ENCODE measurements at regions not wholly inside any gene's neighbourhood (a gene's known extent, or its start where the extent isn't known, plus 50 kb on each side); places are given as distances from the start of the nearest gene placed in this dataset.
A peak's percentile ranks its signal among the peaks of the same experiment; 100 is the strongest.

GRCh38 chr3:35946121-35946853 lies 307.0 kb downstream of the ARPP21 start:
- Histone ChIP-seq H3K4me3 (ENCODE audit: low read length) (no peak overlapping the region), H3K27ac (ENCODE audit: low read depth, low read length) (no peak overlapping the region), H3K4me1 (ENCODE audit: control insufficient read depth in 2 of 2, insufficient read depth in 2 of 2, low read length in 2 of 2) (no peaks in the 10 kb centered on the region), H3K27me3 (ENCODE audit: control insufficient read depth in 2 of 2, insufficient read depth in 2 of 2, low read length in 2 of 2) (no peaks in the 10 kb centered on the region), H3K36me3 (ENCODE audit: control insufficient read depth in 2 of 3, insufficient read depth in 3 of 3, low read length in 3 of 3) (no peaks in the 10 kb centered on the region), H3K9me3 (ENCODE audit: control insufficient read depth in 2 of 3, low read length in 3 of 3) (no peaks in the 10 kb centered on the region)
- POLR2A ChIA-PET: no interaction called here
- Mint-ChIP-seq H3K4me1 (no peaks in the 10 kb centered on the region), H3K36me3 (no peaks in the 10 kb centered on the region), H3K4me3 (no peak overlapping the region), H3K27ac (no peak overlapping the region), H3K27me3 (no peaks in the 10 kb centered on the region), H3K9me3 (peaks cover 0 to 5% (median 0%) of the 10 kb centered on the region in 11 donors)
- DNase-seq (no peak), ATAC-seq (no peak)
- CTCF ChIA-PET: no interaction called here
- intact Hi-C loops (cut with micrococcal nuclease): no loop called here

GRCh38 chr3:35946854-35947515 lies 307.7 kb downstream of the ARPP21 start:
- Mint-ChIP-seq H3K4me1 (no peaks in the 10 kb centered on the region), H3K27ac (no peak overlapping the region), H3K9me3 (peaks cover 0 to 5% (median 0%) of the 10 kb centered on the region in 11 donors), H3K36me3 (no peaks in the 10 kb centered on the region), H3K4me3 (no peak overlapping the region), H3K27me3 (no peaks in the 10 kb centered on the region)
- intact Hi-C loops (cut with micrococcal nuclease): no loop called here
- ChIA-PET CTCF (no interaction called here), POLR2A (no interaction called here)
- Histone ChIP-seq H3K4me1 (ENCODE audit: control insufficient read depth in 2 of 2, insufficient read depth in 2 of 2, low read length in 2 of 2) (no peaks in the 10 kb centered on the region), H3K4me3 (ENCODE audit: low read length) (no peak overlapping the region), H3K36me3 (ENCODE audit: control insufficient read depth in 2 of 3, insufficient read depth in 3 of 3, low read length in 3 of 3) (no peaks in the 10 kb centered on the region), H3K27ac (ENCODE audit: low read depth, low read length) (no peak overlapping the region), H3K27me3 (ENCODE audit: control insufficient read depth in 2 of 2, insufficient read depth in 2 of 2, low read length in 2 of 2) (no peaks in the 10 kb centered on the region), H3K9me3 (ENCODE audit: control insufficient read depth in 2 of 3, low read length in 3 of 3) (no peaks in the 10 kb centered on the region)
- DNase-seq (no peak), ATAC-seq (no peak)

GRCh38 chr3:35950021-35950420 lies 310.7 kb downstream of the ARPP21 start:
- no peak overlapping the region for H3K4me3 Mint-ChIP-seq
- CTCF ChIA-PET: no interaction called here
- POLR2A ChIA-PET: no interaction called here

DNA sequence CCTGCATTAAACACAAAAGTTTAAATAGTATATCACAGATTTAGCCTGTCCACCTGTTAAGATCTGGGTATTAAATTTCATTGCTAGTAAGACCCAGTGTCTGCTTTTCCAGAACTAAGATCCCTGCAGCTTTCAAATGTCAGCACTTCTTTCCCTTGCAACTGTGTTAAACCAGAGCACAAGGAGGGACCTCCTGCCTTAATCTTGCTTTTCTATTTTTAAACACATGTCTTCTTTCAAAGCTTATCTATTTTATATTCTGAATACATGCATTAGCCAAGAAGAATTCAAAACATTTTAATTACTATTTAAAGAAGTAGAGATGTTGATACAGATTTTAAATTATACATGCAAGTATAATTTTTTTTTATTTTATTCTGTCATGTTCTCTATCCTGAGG lies 315.1 kb downstream of the ARPP21 start:
- H3K36me3 Mint-ChIP-seq: no peaks in the 10 kb centered on the region
- H3K27ac ChIP-seq (ENCODE audit: low read depth, low read length): no peak overlapping the region
- H3K4me3 Mint-ChIP-seq: no peak overlapping the region
- CTCF ChIA-PET: no interaction called here
- peaks cover 0 to 6% (median 0%) of the 10 kb centered on the region in 5 donors for H3K27me3 Mint-ChIP-seq
- ATAC-seq (no peak), DNase-seq (no peak)
- no peaks in the 10 kb centered on the region for H3K4me1 Mint-ChIP-seq
- no peaks in the 10 kb centered on the region for H3K36me3 ChIP-seq (ENCODE audit: control insufficient read depth in 2 of 3, insufficient read depth in 3 of 3, low read length in 3 of 3)
- POLR2A ChIA-PET: no interaction called here
- H3K27me3 ChIP-seq (ENCODE audit: control insufficient read depth in 2 of 2, insufficient read depth in 2 of 2, low read length in 2 of 2): no peaks in the 10 kb centered on the region
- H3K9me3 ChIP-seq (ENCODE audit: control insufficient read depth in 2 of 3, low read length in 3 of 3): no peaks in the 10 kb centered on the region
- H3K4me1 ChIP-seq (ENCODE audit: control insufficient read depth in 2 of 2, insufficient read depth in 2 of 2, low read length in 2 of 2): no peaks in the 10 kb centered on the region
- intact Hi-C loops (cut with micrococcal nuclease): no loop called here
- H3K27ac Mint-ChIP-seq: no peak overlapping the region
- H3K4me3 ChIP-seq (ENCODE audit: low read length): no peak overlapping the region
- H3K9me3 Mint-ChIP-seq: peaks cover 0 to 14% (median 7%) of the 10 kb centered on the region in 11 donors

More at GRCh38 chr3:35950021-35950420, 310.7 kb downstream of the ARPP21 start:
- no peak for DNase-seq
- Histone ChIP-seq H3K9me3 (ENCODE audit: control insufficient read depth in 2 of 3, low read length in 3 of 3) (no peaks in the 10 kb centered on the region), H3K36me3 (ENCODE audit: control insufficient read depth in 2 of 3, insufficient read depth in 3 of 3, low read length in 3 of 3) (no peaks in the 10 kb centered on the region), H3K27me3 (ENCODE audit: control insufficient read depth in 2 of 2, insufficient read depth in 2 of 2, low read length in 2 of 2) (no peaks in the 10 kb centered on the region), H3K27ac (ENCODE audit: low read depth, low read length) (no peak overlapping the region), H3K4me1 (ENCODE audit: control insufficient read depth in 2 of 2, insufficient read depth in 2 of 2, low read length in 2 of 2) (no peaks in the 10 kb centered on the region), H3K4me3 (ENCODE audit: low read length) (no peak overlapping the region)
- intact Hi-C loops (cut with micrococcal nuclease): no loop called here
- peaks cover 0 to 6% (median 0%) of the 10 kb centered on the region in 11 donors for H3K9me3 Mint-ChIP-seq
- ATAC-seq: no peak
- H3K4me1 Mint-ChIP-seq: no peaks in the 10 kb centered on the region
- no peaks in the 10 kb centered on the region for H3K27me3 Mint-ChIP-seq
- H3K27ac Mint-ChIP-seq: no peak overlapping the region
- no peaks in the 10 kb centered on the region for H3K36me3 Mint-ChIP-seq

- H3K27ac Mint-ChIP-seq: no peak overlapping the region
- DNase-seq (peak in 2 of 9 donors; percentile 0 to 5), ATAC-seq (no peak)
- Histone ChIP-seq H3K36me3 (ENCODE audit: control insufficient read depth in 2 of 3, insufficient read depth in 3 of 3, low read length in 3 of 3) (no peaks in the 10 kb centered on the region), H3K27ac (ENCODE audit: low read depth, low read length) (no peak overlapping the region), H3K9me3 (ENCODE audit: control insufficient read depth in 2 of 3, low read length in 3 of 3) (no peaks in the 10 kb centered on the region), H3K4me3 (ENCODE audit: low read length) (no peak overlapping the region), H3K4me1 (ENCODE audit: control insufficient read depth in 2 of 2, insufficient read depth in 2 of 2, low read length in 2 of 2) (no peaks in the 10 kb centered on the region), H3K27me3 (ENCODE audit: control insufficient read depth in 2 of 2, insufficient read depth in 2 of 2, low read length in 2 of 2) (no peaks in the 10 kb centered on the region)
- H3K27me3 Mint-ChIP-seq: no peaks in the 10 kb centered on the region
- H3K4me1 Mint-ChIP-seq: peaks cover 0 to 27% (median 5%) of the 10 kb centered on the region in 7 donors
- peaks cover 0 to 2% (median 0%) of the 10 kb centered on the region in 11 donors for H3K9me3 Mint-ChIP-seq
- no peak overlapping the region for H3K4me3 Mint-ChIP-seq
- ChIA-PET CTCF (no interaction called here), POLR2A (no interaction called here)
- H3K36me3 Mint-ChIP-seq: no peaks in the 10 kb centered on the region
- intact Hi-C loops (cut with micrococcal nuclease): loop anchor here in 1 of 2 donors (5.0 kb wide), 2 partner anchors 901 to 991 kb away; no protein-coding TSS in a partner anchor
Observed at GRCh38 chr3:35965908-35966307, 326.6 kb downstream of the ARPP21 start.

GRCh38 chr3:35966629-35967464 lies 327.5 kb downstream of the ARPP21 start:
- DNase-seq (no peak), ATAC-seq (no peak)
- no peak overlapping the region for H3K27ac ChIP-seq (ENCODE audit: low read depth, low read length)
- CTCF ChIA-PET: no interaction called here
- no peaks in the 10 kb centered on the region for H3K36me3 Mint-ChIP-seq
- H3K4me3 Mint-ChIP-seq: no peak overlapping the region
- H3K4me1 Mint-ChIP-seq: peaks cover 0 to 33% (median 5%) of the 10 kb centered on the region in 7 donors
- H3K4me1 ChIP-seq (ENCODE audit: control insufficient read depth in 2 of 2, insufficient read depth in 2 of 2, low read length in 2 of 2): no peaks in the 10 kb centered on the region
- H3K27me3 Mint-ChIP-seq: no peaks in the 10 kb centered on the region
- no peak overlapping the region for H3K4me3 ChIP-seq (ENCODE audit: low read length)
- peaks cover 0 to 1% (median 0%) of the 10 kb centered on the region in 11 donors for H3K9me3 Mint-ChIP-seq
- no peak overlapping the region for H3K27ac Mint-ChIP-seq
- no peaks in the 10 kb centered on the region for H3K27me3 ChIP-seq (ENCODE audit: control insufficient read depth in 2 of 2, insufficient read depth in 2 of 2, low read length in 2 of 2)
- H3K36me3 ChIP-seq (ENCODE audit: control insufficient read depth in 2 of 3, insufficient read depth in 3 of 3, low read length in 3 of 3): no peaks in the 10 kb centered on the region
- POLR2A ChIA-PET: no interaction called here
- no peaks in the 10 kb centered on the region for H3K9me3 ChIP-seq (ENCODE audit: control insufficient read depth in 2 of 3, low read length in 3 of 3)
- intact Hi-C loops (cut with micrococcal nuclease): loop anchor here in 1 of 2 donors (5.0 kb wide), 2 partner anchors 900 to 990 kb away; no protein-coding TSS in a partner anchor
